HUES6 (cell line): ENCODE measurements at regions not wholly inside any gene's neighbourhood (a gene's known extent, or its start where the extent isn't known, plus 50 kb on each side); places are given as distances from the start of the nearest gene placed in this dataset.

Experiments
- H3K27ac ChIP-seq: 2 replicates; pipeline ENCODE4 v1.7.0; 2013; ENCODE audit warnings: low read depth, mild to moderate bottlenecking, low read length, inconsistent platforms
- H3K27me3 ChIP-seq: 2 replicates; pipeline ENCODE4 v1.6.1; 2013; ENCODE audit warnings: low read length; ENCODE audit not compliant: control insufficient read depth, insufficient read depth
- H3K36me3 ChIP-seq: 2 replicates; pipeline ENCODE4 v1.6.1; 2013; ENCODE audit warnings: low read length; ENCODE audit not compliant: control insufficient read depth, insufficient read depth
- H3K4me1 ChIP-seq: 2 replicates; pipeline ENCODE4 v1.6.1; 2013; ENCODE audit warnings: low read length; ENCODE audit not compliant: control insufficient read depth, insufficient read depth
- H3K4me3 ChIP-seq: 2 replicates; pipeline ENCODE4 v1.5.1; 2013; ENCODE audit warnings: low read depth, low read length
- H3K9ac ChIP-seq: one replicate; pipeline ENCODE4 v1.6.1; 2013; ENCODE audit warnings: mild to moderate bottlenecking, low read length
- H3K9me3 ChIP-seq: 2 replicates; pipeline ENCODE4 v1.6.1; 2013; ENCODE audit warnings: low read depth, low read length; ENCODE audit not compliant: control insufficient read depth, insufficient read depth

- no peaks in the 10 kb centered on the region for H3K4me1 ChIP-seq
Observed at GRCh38 chr7:42449431-42449830, 212.4 kb upstream of the GLI3 start.

GRCh38 chr7:42448901-42449300 is 211.9 kb upstream of the GLI3 start:
- H3K27ac ChIP-seq, result no peak overlapping the region
- no peaks in the 10 kb centered on the region for H3K4me1 ChIP-seq
- H3K9ac ChIP-seq, result no peak overlapping the region
- no peaks in the 10 kb centered on the region; the same call in 1 of the 2 replicates for H3K9me3 ChIP-seq
- H3K36me3 ChIP-seq, result no peaks in the 10 kb centered on the region
- no peaks in the 10 kb centered on the region for H3K27me3 ChIP-seq
- H3K4me3 ChIP-seq, result no peak overlapping the region

More at GRCh38 chr7:42449431-42449830, 212.4 kb upstream of the GLI3 start:
- Histone ChIP-seq H3K9ac (no peak overlapping the region), H3K4me3 (no peak overlapping the region), H3K36me3 (no peaks in the 10 kb centered on the region), H3K9me3 (no peaks in the 10 kb centered on the region; the same call in 1 of the 2 replicates), H3K27ac (no peak overlapping the region), H3K27me3 (no peaks in the 10 kb centered on the region)

GRCh38 chr7:42445691-42446090 is 208.7 kb upstream of the GLI3 start:
- Histone ChIP-seq H3K4me1 (no peaks in the 10 kb centered on the region), H3K36me3 (no peaks in the 10 kb centered on the region), H3K9ac (no peak overlapping the region), H3K27me3 (no peaks in the 10 kb centered on the region), H3K4me3 (no peak overlapping the region), H3K9me3 (peaks cover 5% of the 10 kb centered on the region; the same call in 1 of the 2 replicates), H3K27ac (no peak overlapping the region)

DNA sequence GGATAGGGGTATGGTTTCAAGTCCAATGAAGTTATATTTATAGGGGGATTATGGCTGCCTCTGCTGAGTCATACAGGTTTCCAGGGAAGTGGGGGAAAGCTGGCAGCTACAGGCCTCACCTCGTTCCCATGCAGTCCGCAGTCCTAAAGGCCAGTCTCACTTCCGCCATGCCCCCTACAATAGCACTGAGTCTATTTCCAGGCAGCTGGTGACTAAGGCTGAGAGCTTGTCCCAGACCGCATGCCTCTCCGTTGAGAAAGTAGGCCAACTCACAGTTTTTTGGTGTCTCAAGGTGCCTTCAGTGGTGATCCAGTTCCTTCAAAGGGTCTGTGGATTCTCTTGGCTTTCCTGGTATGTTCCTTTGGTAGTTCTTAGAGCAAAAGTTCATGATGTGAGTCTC is 203.9 kb upstream of the GLI3 start:
- peaks cover 5% of the 10 kb centered on the region; the same call in 1 of the 2 replicates for H3K9me3 ChIP-seq
- no peaks in the 10 kb centered on the region for H3K4me1 ChIP-seq
- no peak overlapping the region for H3K27ac ChIP-seq
- H3K36me3 ChIP-seq, result no peaks in the 10 kb centered on the region
- no peaks in the 10 kb centered on the region for H3K27me3 ChIP-seq
- H3K9ac ChIP-seq, result no peak overlapping the region
- no peak overlapping the region for H3K4me3 ChIP-seq

GRCh38 chr7:42432644-42433043 is 195.6 kb upstream of the GLI3 start:
- H3K4me1 ChIP-seq, result no peaks in the 10 kb centered on the region; the same call in 1 of the 2 replicates

GRCh38 chr7:42431873-42432272 is 194.9 kb upstream of the GLI3 start:
- H3K4me3 ChIP-seq, result no peak overlapping the region
- no peaks in the 10 kb centered on the region for H3K36me3 ChIP-seq
- no peaks in the 10 kb centered on the region for H3K27me3 ChIP-seq
- H3K27ac ChIP-seq, result no peak overlapping the region
- H3K9ac ChIP-seq, result no peak overlapping the region
- no peaks in the 10 kb centered on the region; the same call in 1 of the 2 replicates for H3K4me1 ChIP-seq
- H3K9me3 ChIP-seq, result no peaks in the 10 kb centered on the region

More at GRCh38 chr7:42432644-42433043, 195.6 kb upstream of the GLI3 start:
- Histone ChIP-seq H3K27me3 (no peaks in the 10 kb centered on the region), H3K36me3 (no peaks in the 10 kb centered on the region), H3K9ac (no peak overlapping the region), H3K27ac (no peak overlapping the region), H3K9me3 (no peaks in the 10 kb centered on the region), H3K4me3 (no peak overlapping the region)

- Histone ChIP-seq H3K27me3 (no peaks in the 10 kb centered on the region), H3K9me3 (no peaks in the 10 kb centered on the region), H3K27ac (no peak overlapping the region), H3K4me3 (no peak overlapping the region), H3K9ac (no peak overlapping the region), H3K4me1 (no peaks in the 10 kb centered on the region; the same call in 1 of the 2 replicates), H3K36me3 (no peaks in the 10 kb centered on the region)
Observed at GRCh38 chr7:42429339-42429738, 192.3 kb upstream of the GLI3 start.

DNA sequence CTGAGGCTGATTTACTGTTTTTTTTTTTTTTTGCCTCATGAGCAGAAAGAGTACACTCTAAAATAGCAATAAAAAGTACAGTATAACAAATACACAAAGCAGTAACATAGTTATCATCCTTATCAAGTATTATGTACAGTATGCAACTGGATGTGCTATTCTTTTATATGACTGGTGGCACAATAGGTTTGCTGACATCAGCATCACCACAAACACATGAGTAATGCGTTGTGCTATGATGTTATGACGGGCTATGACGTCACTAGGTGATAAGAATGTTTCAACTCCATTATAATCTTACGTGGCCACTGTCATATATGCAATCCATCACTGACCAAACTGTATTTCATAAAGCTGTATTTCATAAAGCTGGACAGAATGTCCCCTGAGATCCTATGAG is 189.2 kb upstream of the GLI3 start:
- H3K27me3 ChIP-seq, result no peaks in the 10 kb centered on the region
- no peak overlapping the region for H3K27ac ChIP-seq
- H3K9ac ChIP-seq, result no peak overlapping the region
- no peaks in the 10 kb centered on the region; the same call in 1 of the 2 replicates for H3K4me1 ChIP-seq
- H3K36me3 ChIP-seq, result no peaks in the 10 kb centered on the region
- H3K4me3 ChIP-seq, result no peak overlapping the region
- H3K9me3 ChIP-seq, result no peaks in the 10 kb centered on the region

DNA sequence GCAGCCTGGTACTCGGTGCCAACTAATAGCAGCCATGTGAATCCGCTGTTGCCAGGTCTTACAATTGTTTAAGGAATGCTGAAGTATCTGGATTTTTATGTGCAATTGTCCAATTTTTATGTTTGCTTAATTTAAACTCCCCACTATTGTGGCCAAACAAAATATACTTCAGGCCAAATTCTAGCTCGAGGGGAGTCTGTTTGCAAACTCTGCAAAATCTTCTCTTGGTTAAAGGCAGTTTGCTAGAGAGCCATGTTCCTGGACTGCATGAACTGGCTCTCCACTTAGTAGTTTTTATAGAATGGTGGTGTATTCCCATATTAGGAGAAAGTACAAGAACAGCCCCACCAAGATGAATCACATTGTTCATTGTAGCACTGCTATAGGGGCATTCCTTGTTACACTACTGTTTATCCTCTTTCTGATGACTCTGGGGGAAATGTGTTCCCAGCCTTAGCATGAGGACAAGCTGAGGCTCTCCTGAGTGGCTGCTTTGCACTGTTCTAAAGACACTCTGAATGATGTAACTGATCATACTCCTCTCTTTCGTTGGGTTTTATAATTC is 178.0 kb upstream of the GLI3 start:
- Histone ChIP-seq H3K27ac (no peak overlapping the region), H3K9ac (no peak overlapping the region), H3K4me1 (no peaks in the 10 kb centered on the region), H3K27me3 (no peaks in the 10 kb centered on the region), H3K4me3 (no peak overlapping the region), H3K36me3 (no peaks in the 10 kb centered on the region), H3K9me3 (no peaks in the 10 kb centered on the region)

- H3K36me3 ChIP-seq, result no peaks in the 10 kb centered on the region
Observed at GRCh38 chr7:42414028-42414427, 177.0 kb upstream of the GLI3 start.

DNA sequence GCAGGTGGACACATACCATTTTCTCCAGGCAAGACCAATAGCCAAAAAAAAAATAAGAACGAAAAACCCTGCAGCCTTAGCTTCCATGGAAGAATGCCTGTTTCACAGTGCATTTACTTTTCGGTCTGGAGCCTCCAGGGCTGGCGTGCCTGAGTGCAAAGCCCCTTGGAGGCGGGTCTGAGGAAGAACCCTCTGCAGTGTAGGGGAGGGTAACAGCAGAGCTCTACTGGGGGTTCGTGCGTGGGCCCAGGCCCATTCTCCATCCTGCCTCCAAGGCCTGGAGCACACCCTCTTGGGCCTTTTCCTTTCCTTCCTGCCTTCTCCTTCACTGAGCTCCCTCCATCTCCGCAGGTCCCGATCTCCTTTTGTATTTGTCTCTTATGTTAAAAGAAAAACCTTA is 172.3 kb upstream of the GLI3 start:
- Histone ChIP-seq H3K9ac (no peak overlapping the region), H3K9me3 (no peaks in the 10 kb centered on the region), H3K27ac (no peak overlapping the region), H3K36me3 (no peaks in the 10 kb centered on the region), H3K27me3 (no peaks in the 10 kb centered on the region), H3K4me3 (no peak overlapping the region), H3K4me1 (no peaks in the 10 kb centered on the region)

More at GRCh38 chr7:42414028-42414427, 177.0 kb upstream of the GLI3 start:
- Histone ChIP-seq H3K9ac (no peak overlapping the region), H3K27ac (no peak overlapping the region), H3K4me1 (no peaks in the 10 kb centered on the region), H3K4me3 (no peak overlapping the region), H3K9me3 (no peaks in the 10 kb centered on the region), H3K27me3 (no peaks in the 10 kb centered on the region)
